Activated CD4-positive, alpha-beta T cell treated with anti-CD3 and anti-CD28 coated beads, Interleukin-2, amount 10 ng/mL, durations not matched to agents 7 days and 5 days (primary cell): ENCODE measurements at regions not wholly inside any gene's neighbourhood (a gene's known extent, or its start where the extent isn't known, plus 50 kb on each side); places are given as distances from the start of the nearest gene placed in this dataset.
"Not testable (repeated sequence)": the region's sequence is repeated elsewhere in the genome, so short reads cannot be mapped to it uniquely, and the experiment has no call there.

ENCODE experiments used
- CTCF ChIA-PET: fragments of 350-600 bp; sonication (Branson Sonifier 250); formaldehyde crosslinking; loops from one replicate; lab custom pipeline; 2021; ENCODE audit warnings: antibody characterized with exemption; lab: Charles Lee
- POLR2A ChIA-PET: fragments of 350-600 bp; sonication (Branson Sonifier 250); formaldehyde crosslinking; loops from one replicate; lab custom pipeline; 2021; ENCODE audit warnings: antibody characterized with exemption; lab: Charles Lee
- DNase-seq: peaks from one replicate; pipeline ENCODE4 v3.0.0-alpha.2; 2020
- H3K27ac Mint-ChIP-seq: one replicate; pipeline ENCODE4 v1.8.0; 2021; ENCODE audit warnings: mild to moderate bottlenecking, moderate library complexity, mixed read lengths
- H3K27me3 Mint-ChIP-seq: one replicate; pipeline ENCODE4 v1.8.0; 2021; ENCODE audit warnings: mixed read lengths
- H3K36me3 Mint-ChIP-seq: one replicate; pipeline ENCODE4 v1.8.0; 2021; ENCODE audit warnings: low read depth, mixed read lengths
- H3K4me1 Mint-ChIP-seq: one replicate; pipeline ENCODE4 v1.8.0; 2021; ENCODE audit warnings: mixed read lengths
- H3K4me3 Mint-ChIP-seq: one replicate; pipeline ENCODE4 v1.8.0; 2021; ENCODE audit warnings: mild to moderate bottlenecking, moderate library complexity, mixed read lengths
- H3K9me3 Mint-ChIP-seq: one replicate; pipeline ENCODE4 v1.8.0; 2021; ENCODE audit warnings: mixed read lengths

DNA sequence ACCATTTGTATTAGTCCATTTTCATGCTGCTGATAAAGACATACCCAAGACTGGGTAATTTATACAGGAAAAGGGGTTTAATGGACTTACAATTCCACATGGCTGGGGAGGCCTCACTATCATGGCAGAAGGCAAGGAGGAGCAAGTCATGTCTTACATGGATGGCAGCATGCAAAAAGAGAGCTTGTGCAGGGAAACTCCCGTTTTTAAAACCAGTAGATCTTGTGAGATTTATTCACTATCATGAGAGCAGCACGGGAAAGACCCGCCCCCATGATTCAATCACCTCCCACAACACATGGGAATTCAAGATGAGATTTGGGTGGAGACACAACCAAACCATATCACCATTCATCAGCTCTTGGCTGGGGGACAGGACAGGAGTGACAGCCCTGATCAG is 189.0 kb downstream of the UACA start:
- POLR2A ChIA-PET, H3K4me1 Mint-ChIP-seq, H3K9me3 Mint-ChIP-seq, H3K36me3 Mint-ChIP-seq, H3K27ac Mint-ChIP-seq, CTCF ChIA-PET, H3K4me3 Mint-ChIP-seq, H3K27me3 Mint-ChIP-seq, DNase-seq: not testable (repeated sequence)

- Mint-ChIP-seq H3K36me3 (no peaks in the 10 kb centered on the region), H3K4me3 (no peak overlapping the region), H3K27ac (no peak overlapping the region), H3K4me1 (peaks cover 5% of the 10 kb centered on the region), H3K9me3 (peaks cover 4% of the 10 kb centered on the region), H3K27me3 (peaks cover 8% of the 10 kb centered on the region)
- ChIA-PET CTCF (interaction anchor here (0.8 kb wide), 1 partner anchor 14 kb away, joined by 5 read pairs; no protein-coding TSS in a partner anchor), POLR2A (no interaction called here)
- no peak for DNase-seq
Measured at GRCh38 chr15:70573121-70573850, 190.1 kb downstream of the UACA start.

DNA sequence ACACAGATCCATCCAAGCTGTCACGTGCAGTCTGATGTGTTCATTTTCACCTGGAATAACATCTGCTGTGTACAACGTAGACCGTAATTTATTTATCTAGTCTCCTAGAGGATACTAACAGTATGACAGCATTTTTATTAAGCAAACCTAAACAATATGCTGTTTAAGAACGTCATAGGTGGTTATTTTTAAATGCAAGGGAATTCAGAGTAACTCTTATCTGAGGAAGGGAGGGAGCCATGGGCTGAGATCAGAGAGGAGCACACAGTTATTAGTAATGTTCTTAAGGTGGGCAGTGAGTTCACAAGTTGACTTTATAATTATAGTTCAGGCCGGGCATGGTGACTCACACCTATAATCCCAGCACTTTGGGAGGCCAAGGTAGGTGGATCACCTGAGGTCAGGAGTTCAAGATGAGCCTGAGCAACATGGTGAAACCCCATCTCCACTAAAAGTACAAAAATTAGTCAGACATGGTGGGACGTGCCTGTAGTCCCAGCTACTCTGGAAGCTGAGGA is 193.6 kb downstream of the UACA start:
- no peak overlapping the region for H3K4me3 Mint-ChIP-seq
- ChIA-PET CTCF (interaction anchor here (1.3 kb wide), 1 partner anchor 547 kb away, joined by 3 read pairs; no protein-coding TSS in a partner anchor), POLR2A (no interaction called here)
- peaks cover 4% of the 10 kb centered on the region for H3K9me3 Mint-ChIP-seq
- no peaks in the 10 kb centered on the region for H3K27me3 Mint-ChIP-seq
- no peak overlapping the region for H3K27ac Mint-ChIP-seq
- no peak for DNase-seq
- H3K36me3 Mint-ChIP-seq = no peaks in the 10 kb centered on the region
- no peaks in the 10 kb centered on the region for H3K4me1 Mint-ChIP-seq

GRCh38 chr15:70569091-70569713 is 194.2 kb downstream of the UACA start:
- Mint-ChIP-seq H3K9me3 (peaks cover under 1% of the 10 kb centered on the region), H3K4me1 (no peaks in the 10 kb centered on the region), H3K36me3 (no peaks in the 10 kb centered on the region), H3K27me3 (peaks cover 2% of the 10 kb centered on the region), H3K27ac (no peak overlapping the region), H3K4me3 (no peak overlapping the region)
- CTCF ChIA-PET = interaction anchor here (0.6 to 1.3 kb wide), 3 partner anchors 17 to 1106 kb away, joined by 3 to 6 read pairs (median 3); no protein-coding TSS in a partner anchor
- POLR2A ChIA-PET = no interaction called here
- no peak for DNase-seq

GRCh38 chr15:70566989-70567388 is 196.4 kb downstream of the UACA start:
- CTCF ChIA-PET = no interaction called here
- H3K27ac Mint-ChIP-seq = no peak overlapping the region
- no peak for DNase-seq
- no peak overlapping the region for H3K4me3 Mint-ChIP-seq
- no peaks in the 10 kb centered on the region for H3K36me3 Mint-ChIP-seq
- POLR2A ChIA-PET = no interaction called here
- no peaks in the 10 kb centered on the region for H3K4me1 Mint-ChIP-seq
- peaks cover 2% of the 10 kb centered on the region for H3K27me3 Mint-ChIP-seq
- no peaks in the 10 kb centered on the region for H3K9me3 Mint-ChIP-seq

DNA sequence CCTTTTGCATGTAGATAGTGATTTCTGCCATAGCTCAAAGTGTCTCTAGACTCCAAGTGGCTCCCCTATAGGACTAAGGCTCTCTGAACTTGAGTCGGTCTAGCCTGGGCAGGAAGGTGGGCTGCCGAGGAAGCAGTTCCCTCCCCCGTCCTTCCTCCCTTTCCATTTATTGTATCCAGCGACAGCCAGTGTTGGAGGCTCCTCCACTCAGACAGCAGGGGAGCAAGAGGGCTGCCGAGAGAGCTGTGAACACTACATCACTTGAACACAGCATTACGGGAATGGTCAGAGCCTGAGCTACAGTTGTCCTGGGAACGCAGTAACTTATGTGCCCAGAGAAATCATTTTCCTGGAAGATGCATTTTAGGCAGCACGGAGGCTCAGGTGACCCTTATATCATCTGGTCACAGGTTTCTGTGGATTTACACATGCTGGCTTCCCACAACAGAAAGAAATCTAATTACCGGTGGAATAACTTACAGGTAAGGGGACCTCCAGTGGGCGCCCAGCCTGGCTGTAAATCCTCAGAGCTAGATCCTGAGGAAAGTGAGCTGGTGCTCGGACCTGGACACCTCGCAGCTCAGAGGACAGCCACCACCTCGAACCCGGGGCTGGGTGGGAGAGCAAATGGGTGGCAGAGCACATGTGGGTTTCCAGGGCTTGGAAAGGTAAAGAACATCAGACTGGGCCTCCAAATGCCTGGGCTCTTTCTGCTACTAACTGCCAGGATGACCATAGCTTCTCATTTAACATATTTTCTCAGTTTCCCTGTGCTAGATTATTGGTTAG is 197.1 kb downstream of the UACA start:
- H3K9me3 Mint-ChIP-seq = no peaks in the 10 kb centered on the region
- no peak overlapping the region for H3K4me3 Mint-ChIP-seq
- peaks cover 5% of the 10 kb centered on the region for H3K27me3 Mint-ChIP-seq
- no peak for DNase-seq
- no peak overlapping the region for H3K27ac Mint-ChIP-seq
- no peaks in the 10 kb centered on the region for H3K4me1 Mint-ChIP-seq
- ChIA-PET POLR2A (no interaction called here), CTCF (no interaction called here)
- H3K36me3 Mint-ChIP-seq = no peaks in the 10 kb centered on the region

- H3K9me3 Mint-ChIP-seq = no peaks in the 10 kb centered on the region
- ChIA-PET POLR2A (no interaction called here), CTCF (interaction anchor here (1.9 kb wide), 1 partner anchor 8 kb away, joined by 5 read pairs; no protein-coding TSS in a partner anchor)
- H3K4me3 Mint-ChIP-seq = no peak overlapping the region
- peaks cover 2% of the 10 kb centered on the region for H3K4me1 Mint-ChIP-seq
- no peak overlapping the region for H3K27ac Mint-ChIP-seq
- peaks cover 6% of the 10 kb centered on the region for H3K27me3 Mint-ChIP-seq
- DNase-seq = no peak
- no peaks in the 10 kb centered on the region for H3K36me3 Mint-ChIP-seq
Measured at GRCh38 chr15:70563561-70564095, 199.7 kb downstream of the UACA start.

DNA sequence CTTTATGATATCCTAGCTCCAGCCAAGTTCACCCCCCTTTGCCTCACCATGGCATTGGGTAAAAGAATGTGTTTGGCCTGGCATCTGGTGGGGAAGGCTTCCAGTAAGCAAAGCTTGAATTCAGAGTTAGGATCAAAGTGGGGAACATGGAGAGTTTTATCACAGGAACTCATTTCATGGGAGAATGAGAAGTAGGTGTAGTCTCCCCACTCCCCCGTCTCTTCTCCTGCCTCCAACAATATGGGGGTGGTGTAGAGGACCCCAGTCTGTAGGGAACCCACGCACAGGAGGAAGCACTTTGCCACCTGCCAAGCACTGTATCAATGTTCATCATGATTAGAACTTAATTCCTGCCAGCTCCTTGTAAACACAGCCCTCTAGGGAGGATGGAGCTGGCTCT is 200.5 kb downstream of the UACA start:
- H3K27ac Mint-ChIP-seq = no peak overlapping the region
- ChIA-PET POLR2A (no interaction called here), CTCF (interaction anchor here (0.6 to 1.9 kb wide), 2 partner anchors 9 to 1101 kb away, joined by 3 to 5 read pairs; no protein-coding TSS in a partner anchor)
- H3K4me3 Mint-ChIP-seq = no peak overlapping the region
- H3K27me3 Mint-ChIP-seq = peaks cover 6% of the 10 kb centered on the region
- no peak for DNase-seq
- no peaks in the 10 kb centered on the region for H3K36me3 Mint-ChIP-seq
- no peaks in the 10 kb centered on the region for H3K9me3 Mint-ChIP-seq
- H3K4me1 Mint-ChIP-seq = peaks cover 2% of the 10 kb centered on the region

DNA sequence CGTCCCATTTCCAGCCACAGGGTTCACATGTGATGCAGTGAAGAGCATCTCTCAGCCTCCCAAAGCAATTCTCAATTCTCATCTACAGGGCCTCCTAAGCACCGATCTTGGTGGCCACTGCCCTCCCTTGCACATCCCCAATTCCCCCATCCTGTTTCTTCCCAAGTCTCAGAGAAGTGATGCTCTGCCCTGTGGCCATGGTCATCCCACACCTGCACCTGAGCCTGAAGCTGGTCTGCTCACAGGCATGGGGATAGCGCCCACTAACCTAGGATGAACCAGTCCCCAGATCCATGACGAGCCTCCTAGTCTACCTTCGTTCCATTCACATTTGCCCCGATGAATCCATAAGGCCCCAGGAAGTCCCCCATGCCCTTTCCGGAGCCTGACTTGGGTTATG is 201.5 kb downstream of the UACA start:
- no peak for DNase-seq
- Mint-ChIP-seq H3K4me3 (no peak overlapping the region), H3K27ac (no peak overlapping the region), H3K36me3 (no peaks in the 10 kb centered on the region), H3K27me3 (peaks cover 6% of the 10 kb centered on the region), H3K9me3 (no peaks in the 10 kb centered on the region), H3K4me1 (peaks cover 2% of the 10 kb centered on the region)
- CTCF ChIA-PET = interaction anchor here (0.7 to 1.9 kb wide), 2 partner anchors 10 to 185 kb away, joined by 3 to 5 read pairs; no protein-coding TSS in a partner anchor
- POLR2A ChIA-PET = no interaction called here

DNA sequence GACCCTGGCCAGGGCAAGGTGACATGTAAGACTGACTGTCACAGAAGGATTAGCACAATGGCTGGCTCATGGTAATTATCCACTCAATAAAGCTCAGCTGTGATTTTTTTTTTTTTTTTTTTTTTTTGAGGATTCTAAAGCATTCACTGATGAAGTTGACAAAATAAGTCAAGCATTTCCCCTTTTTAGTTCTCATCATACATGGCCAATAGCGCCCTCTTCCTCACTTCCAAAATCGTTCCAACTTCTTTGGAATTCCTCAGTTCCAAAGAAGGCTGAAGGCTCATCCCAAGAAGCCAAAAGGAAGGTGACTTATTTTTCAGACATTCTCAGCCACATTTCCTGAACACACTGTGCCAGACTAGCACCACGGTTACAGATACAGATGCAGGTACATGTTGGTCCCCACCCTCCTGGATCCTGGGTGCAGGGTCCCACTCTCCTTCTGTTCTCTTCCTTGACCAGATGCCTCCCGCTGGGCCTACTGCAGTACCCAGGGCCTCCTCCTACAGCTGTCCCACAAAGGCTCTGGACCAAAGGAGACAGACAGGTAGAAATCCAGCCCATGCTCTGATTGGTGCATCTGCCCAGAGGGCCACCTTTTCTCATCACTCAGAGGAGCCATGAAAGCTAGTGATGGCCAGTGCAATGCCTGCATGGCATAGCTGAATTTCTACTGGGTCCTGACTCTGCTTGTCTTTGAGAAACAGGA is 202.6 kb downstream of the UACA start:
- no peak overlapping the region for H3K4me3 Mint-ChIP-seq

DNA sequence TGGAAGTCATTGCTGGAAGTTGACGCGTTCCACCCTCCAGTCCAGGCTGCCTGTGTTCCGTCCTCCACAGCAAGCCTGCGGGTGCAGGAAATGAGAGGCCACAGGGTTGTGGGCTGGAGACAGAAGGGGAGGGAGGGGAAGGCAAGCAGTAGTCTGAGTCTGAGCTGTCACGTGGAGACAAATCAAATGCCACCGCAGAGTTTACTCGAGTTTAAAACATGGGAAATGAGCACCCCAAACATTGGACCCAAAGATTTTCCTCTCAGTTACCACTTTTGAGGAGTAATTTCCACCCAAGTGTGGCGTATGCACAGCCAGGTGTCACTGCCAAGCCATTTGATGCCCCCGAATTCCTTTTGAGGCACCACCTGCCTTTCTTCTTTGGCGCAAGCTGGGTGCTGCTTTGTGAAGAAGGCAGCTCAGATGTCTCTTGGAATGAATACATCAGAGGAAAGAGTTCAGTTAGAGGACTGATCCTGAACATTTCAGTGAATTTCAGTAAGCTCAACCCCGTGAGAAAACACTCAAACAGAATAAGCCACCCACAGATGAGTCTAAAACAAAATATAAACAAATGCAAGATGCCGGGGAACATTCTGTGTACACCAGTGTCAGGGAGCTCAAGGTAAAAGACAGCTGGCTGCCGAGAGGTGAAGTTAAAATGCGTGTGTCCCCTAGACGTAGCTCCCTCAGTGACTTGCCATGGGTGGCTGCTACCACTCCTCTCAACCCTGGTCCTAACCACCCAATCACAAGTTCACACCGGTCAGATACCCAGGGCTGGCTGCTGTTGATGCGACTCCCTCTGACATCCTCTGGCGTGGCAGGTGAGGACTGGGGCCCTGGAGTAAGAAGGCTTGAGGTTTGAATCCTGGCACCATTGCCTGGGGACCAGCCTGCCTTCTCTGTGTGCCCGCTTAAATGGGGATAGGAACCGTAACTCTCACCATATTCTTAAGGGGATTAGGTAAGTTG is 203.8 kb downstream of the UACA start:
- H3K4me1 Mint-ChIP-seq = peaks cover 2% of the 10 kb centered on the region
- H3K27ac Mint-ChIP-seq = no peak overlapping the region
- POLR2A ChIA-PET = no interaction called here
- CTCF ChIA-PET = interaction anchor here (0.9 to 1.5 kb wide), 2 partner anchors 13 to 16 kb away, joined by 4 to 5 read pairs; no protein-coding TSS in a partner anchor
- DNase-seq = peak; percentile 86
- no peaks in the 10 kb centered on the region for H3K9me3 Mint-ChIP-seq
- H3K36me3 Mint-ChIP-seq = no peaks in the 10 kb centered on the region
- H3K4me3 Mint-ChIP-seq = no peak overlapping the region
- H3K27me3 Mint-ChIP-seq = peaks cover 5% of the 10 kb centered on the region

More for the DNA sequence above, 202.6 kb downstream of the UACA start:
- H3K9me3 Mint-ChIP-seq = no peaks in the 10 kb centered on the region
- H3K27me3 Mint-ChIP-seq = peaks cover 6% of the 10 kb centered on the region
- peaks cover 2% of the 10 kb centered on the region for H3K4me1 Mint-ChIP-seq
- H3K36me3 Mint-ChIP-seq = no peaks in the 10 kb centered on the region
- no peak for DNase-seq
- no peak overlapping the region for H3K27ac Mint-ChIP-seq
- CTCF ChIA-PET = no interaction called here
- POLR2A ChIA-PET = no interaction called here
